ENCODE measurements at regions not wholly inside any gene's neighbourhood (a gene's known extent, or its start where the extent isn't known, plus 50 kb on each side); places are given as distances from the start of the nearest gene placed in this dataset.

- ChIA-PET CTCF (no interaction called here), POLR2A (no interaction called here)
- DNase-seq (ENCODE audit: low read depth, low spot score) (no peak), ATAC-seq (no peak)
- in situ Hi-C loops (cut with HindIII; ENCODE audit: low pct_unique_long_range_greater_than_20kb, low sequenced_read_pairs) = no loop called here
- no peaks in the 10 kb centered on the region for H3K9me3 ChIP-seq (ENCODE audit: control insufficient read depth, insufficient read depth, low read depth, low read length)
- TF ChIP-seq POLR2AphosphoS5 (IDR thresholded peaks at IDR 0.05; ENCODE audit: low read depth, low read length) (no peak), SIN3A (IDR thresholded peaks at IDR 0.05; ENCODE audit: borderline replicate concordance, insufficient read depth, low read depth, low read length) (no peak), REST (IDR thresholded peaks at IDR 0.05; ENCODE audit: insufficient read depth in 1 of 2, low read depth in 2 of 2, low read length in 1 of 2) (no peak), CTCF (IDR thresholded peaks at IDR 0.05) (no peak), TCF7L2 (IDR thresholded peaks at IDR 0.05; ENCODE audit: low read depth, low read length) (no peak)
- H3K36me3 ChIP-seq (ENCODE audit: control insufficient read depth, insufficient read depth, low read length) = no peaks in the 10 kb centered on the region
- no TSS peak for BruUV-seq (replicated peaks)
- no peak overlapping the region for H3K4me3 ChIP-seq (ENCODE audit: low read depth in 2 of 2, low read length in 2 of 2)
- H3K4me1 ChIP-seq (ENCODE audit: control insufficient read depth, insufficient read depth, low read length) = no peaks in the 10 kb centered on the region
- H3K27me3 ChIP-seq (ENCODE audit: control insufficient read depth, insufficient read depth, low read length) = peaks cover 3% of the 10 kb centered on the region; the same call in 1 of the 2 replicates
- intact Hi-C loops (cut with micrococcal nuclease; ENCODE audit: unreplicated experiment) = no loop called here
- H3K27ac ChIP-seq (ENCODE audit: low read length) = no peak overlapping the region
Measured at GRCh38 chr13:97621631-97622030, 187.7 kb downstream of the RAP2A start.

GRCh38 chr13:97627566-97627965 lies 193.6 kb downstream of the RAP2A start:
- no peak for DNase-seq (ENCODE audit: low read depth, low spot score)
- no peaks in the 10 kb centered on the region for H3K4me1 ChIP-seq (ENCODE audit: control insufficient read depth, insufficient read depth, low read length)
- in situ Hi-C loops (cut with HindIII; ENCODE audit: low pct_unique_long_range_greater_than_20kb, low sequenced_read_pairs) (no loop called here), intact Hi-C loops (cut with micrococcal nuclease; ENCODE audit: unreplicated experiment) (no loop called here)
- ATAC-seq = no peak
- H3K9me3 ChIP-seq (ENCODE audit: control insufficient read depth, insufficient read depth, low read depth, low read length) = no peaks in the 10 kb centered on the region
- ChIA-PET POLR2A (no interaction called here), CTCF (no interaction called here)
- H3K27ac ChIP-seq (ENCODE audit: low read length) = no peak overlapping the region
- no peaks in the 10 kb centered on the region for H3K36me3 ChIP-seq (ENCODE audit: control insufficient read depth, insufficient read depth, low read length)
- TF ChIP-seq POLR2AphosphoS5 (IDR thresholded peaks at IDR 0.05; ENCODE audit: low read depth, low read length) (no peak), CTCF (IDR thresholded peaks at IDR 0.05) (no peak), TCF7L2 (IDR thresholded peaks at IDR 0.05; ENCODE audit: low read depth, low read length) (no peak), SIN3A (IDR thresholded peaks at IDR 0.05; ENCODE audit: borderline replicate concordance, insufficient read depth, low read depth, low read length) (no peak), REST (IDR thresholded peaks at IDR 0.05; ENCODE audit: insufficient read depth in 1 of 2, low read depth in 2 of 2, low read length in 1 of 2) (no peak)
- no TSS peak for BruUV-seq (replicated peaks)
- no peaks in the 10 kb centered on the region; the same call in 1 of the 2 replicates for H3K27me3 ChIP-seq (ENCODE audit: control insufficient read depth, insufficient read depth, low read length)
- H3K4me3 ChIP-seq (ENCODE audit: low read depth in 2 of 2, low read length in 2 of 2) = no peak overlapping the region
